GM13976 (cell line): ENCODE measurements at regions not wholly inside any gene's neighbourhood (a gene's known extent, or its start where the extent isn't known, plus 50 kb on each side); places are given as distances from the start of the nearest gene placed in this dataset.

Source experiments
- DNase-seq: peaks from one replicate; pipeline ENCODE4 v3.0.0; 2012; ENCODE audit warnings: low spot score
- in situ Hi-C: fragments of 300-500 bp; cut with MboI; formaldehyde crosslinking; loops from one replicate; pipeline ENCODE4 v1.12.0; 2022; ENCODE audit warnings: low sequenced_read_pairs, mixed read lengths, inconsistent platforms; ENCODE audit not compliant: unreplicated experiment
- TF ChIP-seq, protein P1 (sequence below): IDR thresholded peaks from 2 replicates; pipeline ENCODE4 v1.5.1; 2012; ENCODE audit warnings: borderline replicate concordance, mild to moderate bottlenecking; ENCODE audit not compliant: insufficient read depth; ENCODE audit errors: extremely low read depth, missing control alignments, control extremely low read depth

DNA sequence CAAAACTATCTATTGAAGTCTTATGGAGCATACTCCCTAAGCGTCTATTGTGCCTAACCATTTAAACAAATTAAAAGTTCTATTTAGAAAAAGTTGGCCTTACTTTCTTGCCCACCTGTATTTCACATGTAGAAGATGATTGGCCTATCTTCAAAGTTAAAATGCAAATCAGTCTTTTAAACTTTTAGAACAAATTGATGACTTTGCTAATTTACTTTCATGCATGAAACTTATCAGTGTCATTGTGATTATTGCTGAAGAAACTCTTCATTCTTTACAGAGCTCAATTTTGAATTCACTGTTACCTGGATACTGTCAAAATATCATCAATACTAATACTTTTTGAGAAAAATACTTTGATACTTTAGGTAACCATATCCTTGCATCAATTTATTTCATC lies 216.1 kb downstream of the COX7C start:
- DNase-seq = no peak
- TF ChIP-seq, protein P1, sequence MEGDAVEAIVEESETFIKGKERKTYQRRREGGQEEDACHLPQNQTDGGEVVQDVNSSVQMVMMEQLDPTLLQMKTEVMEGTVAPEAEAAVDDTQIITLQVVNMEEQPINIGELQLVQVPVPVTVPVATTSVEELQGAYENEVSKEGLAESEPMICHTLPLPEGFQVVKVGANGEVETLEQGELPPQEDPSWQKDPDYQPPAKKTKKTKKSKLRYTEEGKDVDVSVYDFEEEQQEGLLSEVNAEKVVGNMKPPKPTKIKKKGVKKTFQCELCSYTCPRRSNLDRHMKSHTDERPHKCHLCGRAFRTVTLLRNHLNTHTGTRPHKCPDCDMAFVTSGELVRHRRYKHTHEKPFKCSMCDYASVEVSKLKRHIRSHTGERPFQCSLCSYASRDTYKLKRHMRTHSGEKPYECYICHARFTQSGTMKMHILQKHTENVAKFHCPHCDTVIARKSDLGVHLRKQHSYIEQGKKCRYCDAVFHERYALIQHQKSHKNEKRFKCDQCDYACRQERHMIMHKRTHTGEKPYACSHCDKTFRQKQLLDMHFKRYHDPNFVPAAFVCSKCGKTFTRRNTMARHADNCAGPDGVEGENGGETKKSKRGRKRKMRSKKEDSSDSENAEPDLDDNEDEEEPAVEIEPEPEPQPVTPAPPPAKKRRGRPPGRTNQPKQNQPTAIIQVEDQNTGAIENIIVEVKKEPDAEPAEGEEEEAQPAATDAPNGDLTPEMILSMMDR = no peak
- in situ Hi-C loops = no loop called here

DNA sequence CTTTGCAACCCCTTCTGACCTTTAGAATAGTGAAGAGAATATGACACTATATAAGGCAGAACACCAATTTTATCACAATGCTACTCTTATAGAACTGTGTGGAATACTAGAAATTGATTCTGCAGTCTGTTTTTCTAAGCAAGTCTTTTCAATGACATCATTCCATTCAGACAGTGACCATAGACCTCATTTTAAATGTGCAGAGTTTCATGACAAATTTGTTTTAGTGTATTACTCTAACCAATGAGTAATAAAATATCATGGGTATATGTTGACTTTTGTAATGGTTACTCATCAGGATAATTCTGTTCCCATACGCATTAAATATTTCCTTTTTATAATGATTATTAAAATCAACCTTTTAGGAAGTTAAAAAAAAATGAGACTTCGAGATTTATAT lies 219.9 kb downstream of the COX7C start:
- DNase-seq = no peak
- in situ Hi-C loops = no loop called here
- TF ChIP-seq, protein P1 = no peak

- in situ Hi-C loops = no loop called here
- TF ChIP-seq, protein P1 = no peak
- no peak for DNase-seq
Measured at GRCh38 chr5:86838083-86838482, 220.3 kb downstream of the COX7C start.

DNA sequence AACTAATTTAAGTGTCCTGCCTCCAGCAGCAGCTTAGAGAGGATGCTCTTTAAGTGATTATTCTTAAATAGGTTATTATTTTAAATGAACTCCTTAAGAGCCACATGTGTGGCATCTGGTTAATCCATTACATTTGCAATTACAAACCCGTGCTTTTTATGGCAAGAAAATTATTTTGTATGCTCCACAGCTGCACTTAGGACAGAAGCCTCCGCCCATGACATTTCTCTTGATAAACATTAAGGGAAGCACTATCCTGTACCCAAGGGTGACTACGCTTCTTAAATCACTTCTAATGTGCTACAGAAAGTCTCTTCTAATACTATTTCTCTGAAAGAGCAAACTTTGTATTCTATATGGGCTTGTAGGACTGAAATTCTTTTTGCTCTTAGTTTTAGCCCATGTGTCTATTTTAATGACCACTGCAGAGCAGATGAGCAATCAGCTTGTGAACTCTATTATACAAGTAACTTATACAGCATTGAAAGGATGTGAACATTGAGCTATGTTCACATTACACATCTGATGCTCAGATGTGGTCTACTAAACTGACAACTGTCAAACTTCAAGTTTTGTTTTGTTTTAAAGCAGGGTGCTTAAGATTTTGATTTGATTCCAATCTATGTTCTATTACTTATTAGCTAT lies 223.4 kb downstream of the COX7C start:
- DNase-seq = no peak
- TF ChIP-seq, protein P1 = no peak
- in situ Hi-C loops = no loop called here

DNA sequence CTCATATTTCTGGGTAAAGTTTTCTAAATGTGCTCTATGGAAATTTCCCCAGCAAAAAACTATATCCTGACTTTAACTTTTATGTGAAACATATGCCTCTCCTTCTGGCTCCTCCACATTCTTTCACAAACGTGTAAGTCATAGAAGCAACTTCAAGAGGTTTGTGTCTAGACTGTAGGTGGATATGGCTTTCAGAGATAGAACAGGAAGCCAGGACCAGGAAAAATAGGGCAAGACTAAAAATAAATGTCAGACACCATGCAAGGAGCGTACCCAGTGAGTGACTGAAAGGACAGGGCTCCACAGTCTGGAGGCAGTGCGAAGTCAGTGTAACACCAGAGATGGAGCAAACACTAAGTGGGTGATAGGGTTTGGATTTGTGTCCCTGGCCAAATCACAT lies 240.7 kb downstream of the COX7C start:
- TF ChIP-seq, protein P1 = no peak

DNA sequence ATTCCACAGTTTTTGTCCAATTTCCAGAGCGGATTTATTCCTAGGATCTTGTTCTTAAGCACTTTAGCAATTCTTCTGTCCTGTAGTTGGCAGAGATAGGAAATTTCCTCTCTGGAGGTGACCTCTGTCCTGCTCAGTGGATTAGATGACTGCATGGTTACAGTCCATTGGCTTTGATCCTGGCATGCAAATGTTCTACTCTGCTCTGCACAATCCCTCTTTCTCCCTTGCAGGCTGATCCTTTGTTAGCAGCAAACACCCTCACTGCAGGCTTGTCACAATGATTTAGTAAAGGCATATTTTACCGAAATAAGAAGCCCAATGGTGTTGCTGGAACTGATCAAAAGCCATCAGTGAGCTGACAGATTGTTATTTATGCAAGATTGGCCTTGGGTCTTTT lies 243.8 kb downstream of the COX7C start:
- TF ChIP-seq, protein P1 = no peak
- DNase-seq = no peak
- in situ Hi-C loops = no loop called here

More for the DNA sequence above, 240.7 kb downstream of the COX7C start:
- in situ Hi-C loops = no loop called here
- no peak for DNase-seq

DNA sequence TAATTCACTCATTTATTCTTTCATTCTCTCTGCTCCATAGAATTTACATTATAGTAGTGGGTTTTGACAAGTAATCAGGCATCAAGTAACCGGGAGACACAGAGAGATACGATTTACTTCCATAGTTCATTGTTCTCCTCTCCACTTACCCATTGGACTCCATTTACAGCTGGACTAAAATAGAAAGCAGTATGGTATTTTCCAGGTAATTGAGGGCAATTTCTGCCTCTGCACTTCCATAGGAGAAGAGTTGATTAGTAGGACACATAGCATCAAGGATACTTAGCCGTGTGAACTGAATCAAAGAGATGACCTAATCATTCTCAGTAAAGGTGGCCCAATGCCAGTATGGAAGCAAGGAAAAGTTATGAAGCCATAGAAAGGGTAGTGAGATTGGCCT lies 244.4 kb downstream of the COX7C start:
- DNase-seq = no peak

More for the DNA sequence above, 244.4 kb downstream of the COX7C start:
- TF ChIP-seq, protein P1 = no peak
- in situ Hi-C loops = no loop called here
